ENCODE measurements at regions not wholly inside any gene's neighbourhood (a gene's known extent, or its start where the extent isn't known, plus 50 kb on each side); places are given as distances from the start of the nearest gene placed in this dataset.

DNA sequence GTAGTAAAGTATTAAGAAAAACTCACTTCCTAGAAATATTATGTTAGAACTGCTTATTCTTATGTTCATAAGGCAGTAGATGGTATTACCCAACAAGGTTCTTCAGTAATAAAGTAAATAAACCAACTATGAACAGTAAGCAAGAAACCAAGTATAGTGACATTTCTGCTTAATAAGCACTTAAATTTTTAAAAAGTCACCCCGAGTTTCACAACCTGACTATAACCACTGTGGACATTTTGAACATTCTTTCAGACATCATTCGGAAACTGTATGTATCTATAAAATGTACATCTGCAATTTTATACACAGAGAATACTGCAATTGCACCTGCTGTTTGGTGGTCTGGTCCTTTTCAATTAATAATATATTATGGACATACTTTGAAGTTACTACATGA, 1073.6 kb downstream of the XPNPEP1 start:
- no peaks in the 10 kb centered on the region for H3K9me3 ChIP-seq (ENCODE audit: low read length)
- no peaks in the 10 kb centered on the region for H3K27me3 ChIP-seq (ENCODE audit: insufficient read depth, low read depth, low read length)
- no peak overlapping the region for H3K27ac ChIP-seq (ENCODE audit: low read length)
- no peak overlapping the region for H3K9ac ChIP-seq (ENCODE audit: low read length)
- H3K4me2 ChIP-seq (ENCODE audit: low read length) = no peak overlapping the region
- H3F3A ChIP-seq (ENCODE audit: insufficient read depth, low read length, poor library complexity, severe bottlenecking) = no peaks in the 10 kb centered on the region
- no peaks in the 10 kb centered on the region for H3K36me3 ChIP-seq (ENCODE audit: insufficient read depth, low read length)
- H4K20me1 ChIP-seq (ENCODE audit: insufficient read depth) = no peaks in the 10 kb centered on the region
- no peak overlapping the region for H2AFZ ChIP-seq (ENCODE audit: low read depth, low read length)
- no peak overlapping the region for H3K4me3 ChIP-seq (ENCODE audit: low read length)
- TF ChIP-seq, protein P1, sequence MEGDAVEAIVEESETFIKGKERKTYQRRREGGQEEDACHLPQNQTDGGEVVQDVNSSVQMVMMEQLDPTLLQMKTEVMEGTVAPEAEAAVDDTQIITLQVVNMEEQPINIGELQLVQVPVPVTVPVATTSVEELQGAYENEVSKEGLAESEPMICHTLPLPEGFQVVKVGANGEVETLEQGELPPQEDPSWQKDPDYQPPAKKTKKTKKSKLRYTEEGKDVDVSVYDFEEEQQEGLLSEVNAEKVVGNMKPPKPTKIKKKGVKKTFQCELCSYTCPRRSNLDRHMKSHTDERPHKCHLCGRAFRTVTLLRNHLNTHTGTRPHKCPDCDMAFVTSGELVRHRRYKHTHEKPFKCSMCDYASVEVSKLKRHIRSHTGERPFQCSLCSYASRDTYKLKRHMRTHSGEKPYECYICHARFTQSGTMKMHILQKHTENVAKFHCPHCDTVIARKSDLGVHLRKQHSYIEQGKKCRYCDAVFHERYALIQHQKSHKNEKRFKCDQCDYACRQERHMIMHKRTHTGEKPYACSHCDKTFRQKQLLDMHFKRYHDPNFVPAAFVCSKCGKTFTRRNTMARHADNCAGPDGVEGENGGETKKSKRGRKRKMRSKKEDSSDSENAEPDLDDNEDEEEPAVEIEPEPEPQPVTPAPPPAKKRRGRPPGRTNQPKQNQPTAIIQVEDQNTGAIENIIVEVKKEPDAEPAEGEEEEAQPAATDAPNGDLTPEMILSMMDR (IDR thresholded peaks at IDR 0.05; ENCODE audit: poor library complexity, severe bottlenecking) = no peak
- TF ChIP-seq, protein P2, sequence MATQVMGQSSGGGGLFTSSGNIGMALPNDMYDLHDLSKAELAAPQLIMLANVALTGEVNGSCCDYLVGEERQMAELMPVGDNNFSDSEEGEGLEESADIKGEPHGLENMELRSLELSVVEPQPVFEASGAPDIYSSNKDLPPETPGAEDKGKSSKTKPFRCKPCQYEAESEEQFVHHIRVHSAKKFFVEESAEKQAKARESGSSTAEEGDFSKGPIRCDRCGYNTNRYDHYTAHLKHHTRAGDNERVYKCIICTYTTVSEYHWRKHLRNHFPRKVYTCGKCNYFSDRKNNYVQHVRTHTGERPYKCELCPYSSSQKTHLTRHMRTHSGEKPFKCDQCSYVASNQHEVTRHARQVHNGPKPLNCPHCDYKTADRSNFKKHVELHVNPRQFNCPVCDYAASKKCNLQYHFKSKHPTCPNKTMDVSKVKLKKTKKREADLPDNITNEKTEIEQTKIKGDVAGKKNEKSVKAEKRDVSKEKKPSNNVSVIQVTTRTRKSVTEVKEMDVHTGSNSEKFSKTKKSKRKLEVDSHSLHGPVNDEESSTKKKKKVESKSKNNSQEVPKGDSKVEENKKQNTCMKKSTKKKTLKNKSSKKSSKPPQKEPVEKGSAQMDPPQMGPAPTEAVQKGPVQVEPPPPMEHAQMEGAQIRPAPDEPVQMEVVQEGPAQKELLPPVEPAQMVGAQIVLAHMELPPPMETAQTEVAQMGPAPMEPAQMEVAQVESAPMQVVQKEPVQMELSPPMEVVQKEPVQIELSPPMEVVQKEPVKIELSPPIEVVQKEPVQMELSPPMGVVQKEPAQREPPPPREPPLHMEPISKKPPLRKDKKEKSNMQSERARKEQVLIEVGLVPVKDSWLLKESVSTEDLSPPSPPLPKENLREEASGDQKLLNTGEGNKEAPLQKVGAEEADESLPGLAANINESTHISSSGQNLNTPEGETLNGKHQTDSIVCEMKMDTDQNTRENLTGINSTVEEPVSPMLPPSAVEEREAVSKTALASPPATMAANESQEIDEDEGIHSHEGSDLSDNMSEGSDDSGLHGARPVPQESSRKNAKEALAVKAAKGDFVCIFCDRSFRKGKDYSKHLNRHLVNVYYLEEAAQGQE (IDR thresholded peaks at IDR 0.05; ENCODE audit: borderline replicate concordance) = no peak
- TF ChIP-seq EZH2 (IDR thresholded peaks at IDR 0.05; ENCODE audit: borderline replicate concordance, insufficient read depth, low read length, poor library complexity, severe bottlenecking) (no peak), MXI1 (conservative IDR thresholded peaks at IDR 0.05; ENCODE audit: poor library complexity, severe bottlenecking) (no peak), SMC3 (conservative IDR thresholded peaks at IDR 0.05; ENCODE audit: poor library complexity) (no peak), POLR2AphosphoS5 (IDR thresholded peaks at IDR 0.05) (no peak), TAF1 (IDR thresholded peaks at IDR 0.05; ENCODE audit: low read depth) (no peak), RAD21 (conservative IDR thresholded peaks at IDR 0.05) (no peak), EP300 (conservative IDR thresholded peaks at IDR 0.05; ENCODE audit: poor library complexity, severe bottlenecking) (no peak)
- no peaks in the 10 kb centered on the region for H3K79me2 ChIP-seq (replicated peaks; ENCODE audit: insufficient read depth, low read length)
- H3K9me2 ChIP-seq (ENCODE audit: insufficient read depth, low read length) = no peaks in the 10 kb centered on the region

DNA sequence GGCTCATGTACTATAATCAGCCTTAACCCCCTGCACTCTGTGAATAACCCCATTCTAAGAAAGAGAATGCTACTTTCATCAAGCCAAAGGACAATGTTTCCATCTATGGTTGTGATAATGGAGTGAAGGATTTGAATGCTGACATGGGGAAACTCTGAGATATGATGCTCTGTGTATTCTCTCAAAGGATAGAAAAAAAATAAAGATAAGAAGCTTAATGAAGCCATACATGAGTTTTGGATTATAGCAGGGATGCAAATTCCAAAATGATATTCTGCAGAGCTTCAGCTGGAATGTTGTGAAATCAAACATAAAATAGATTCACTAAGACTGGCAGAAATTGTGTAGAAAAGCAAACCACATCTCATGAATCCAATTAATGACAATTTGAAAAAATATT, 1074.1 kb downstream of the XPNPEP1 start:
- Histone ChIP-seq H3K9me2 (ENCODE audit: insufficient read depth, low read length) (no peaks in the 10 kb centered on the region), H3K9ac (ENCODE audit: low read length) (no peak overlapping the region), H2AFZ (ENCODE audit: low read depth, low read length) (no peak overlapping the region), H4K20me1 (ENCODE audit: insufficient read depth) (no peaks in the 10 kb centered on the region), H3K79me2 (replicated peaks; ENCODE audit: insufficient read depth, low read length) (no peaks in the 10 kb centered on the region), H3K4me2 (ENCODE audit: low read length) (no peak overlapping the region), H3K36me3 (ENCODE audit: insufficient read depth, low read length) (no peaks in the 10 kb centered on the region), H3K27me3 (ENCODE audit: insufficient read depth, low read depth, low read length) (no peaks in the 10 kb centered on the region), H3F3A (ENCODE audit: insufficient read depth, low read length, poor library complexity, severe bottlenecking) (no peaks in the 10 kb centered on the region), H3K9me3 (ENCODE audit: low read length) (no peaks in the 10 kb centered on the region), H3K4me3 (ENCODE audit: low read length) (no peak overlapping the region), H3K27ac (ENCODE audit: low read length) (no peak overlapping the region)
- TF ChIP-seq, protein P2 (IDR thresholded peaks at IDR 0.05; ENCODE audit: borderline replicate concordance) = no peak
- TF ChIP-seq, protein P1 (IDR thresholded peaks at IDR 0.05; ENCODE audit: poor library complexity, severe bottlenecking) = no peak
- TF ChIP-seq TAF1 (IDR thresholded peaks at IDR 0.05; ENCODE audit: low read depth) = no peak
- TF ChIP-seq EP300 (conservative IDR thresholded peaks at IDR 0.05; ENCODE audit: poor library complexity, severe bottlenecking) = no peak
- no peak for TF ChIP-seq POLR2AphosphoS5 (IDR thresholded peaks at IDR 0.05)
- TF ChIP-seq SMC3 (conservative IDR thresholded peaks at IDR 0.05; ENCODE audit: poor library complexity) = no peak
- TF ChIP-seq MXI1 (conservative IDR thresholded peaks at IDR 0.05; ENCODE audit: poor library complexity, severe bottlenecking) = no peak
- TF ChIP-seq RAD21 (conservative IDR thresholded peaks at IDR 0.05) = no peak
- TF ChIP-seq EZH2 (IDR thresholded peaks at IDR 0.05; ENCODE audit: borderline replicate concordance, insufficient read depth, low read length, poor library complexity, severe bottlenecking) = no peak
